ENCODE measurements at regions not wholly inside any gene's neighbourhood (a gene's known extent, or its start where the extent isn't known, plus 50 kb on each side); places are given as distances from the start of the nearest gene placed in this dataset.

GRCh38 chr9:97747201-97747965, 50.2 kb upstream of the XPA start:
- DNase-seq (ENCODE audit: low read depth), result no peak
- TF ChIP-seq CTCF (conservative IDR thresholded peaks at IDR 0.05; ENCODE audit: low read depth, low read length), result no peak
- no peak overlapping the region for H3K4me3 ChIP-seq (ENCODE audit: low read depth, low read length)

GRCh38 chr9:97748525-97748924, 51.4 kb upstream of the XPA start:
- DNase-seq (ENCODE audit: low read depth), result no peak
- no peak overlapping the region for H3K4me3 ChIP-seq (ENCODE audit: low read depth, low read length)
- TF ChIP-seq CTCF (conservative IDR thresholded peaks at IDR 0.05; ENCODE audit: low read depth, low read length), result no peak

- DNase-seq (ENCODE audit: low read depth), result no peak
- no peak overlapping the region for H3K4me3 ChIP-seq (ENCODE audit: low read depth, low read length)
- TF ChIP-seq CTCF (conservative IDR thresholded peaks at IDR 0.05; ENCODE audit: low read depth, low read length), result no peak
These were observed 52.8 kb upstream of the XPA start for GRCh38 chr9:97749928-97750327.

GRCh38 chr9:97751531-97751930, 54.4 kb upstream of the XPA start:
- no peak overlapping the region for H3K4me3 ChIP-seq (ENCODE audit: low read depth, low read length)
- DNase-seq (ENCODE audit: low read depth), result no peak
- no peak for TF ChIP-seq CTCF (conservative IDR thresholded peaks at IDR 0.05; ENCODE audit: low read depth, low read length)

GRCh38 chr9:97752274-97752673, 55.1 kb upstream of the XPA start:
- no peak for TF ChIP-seq CTCF (conservative IDR thresholded peaks at IDR 0.05; ENCODE audit: low read depth, low read length)
- DNase-seq (ENCODE audit: low read depth), result no peak
- no peak overlapping the region for H3K4me3 ChIP-seq (ENCODE audit: low read depth, low read length)

- TF ChIP-seq CTCF (conservative IDR thresholded peaks at IDR 0.05; ENCODE audit: low read depth, low read length), result no peak
- no peak overlapping the region for H3K4me3 ChIP-seq (ENCODE audit: low read depth, low read length)
- DNase-seq (ENCODE audit: low read depth), result no peak
These were observed 56.2 kb upstream of the XPA start for GRCh38 chr9:97753364-97753763.

- no peak overlapping the region for H3K4me3 ChIP-seq (ENCODE audit: low read depth, low read length)
- no peak for DNase-seq (ENCODE audit: low read depth)
- no peak for TF ChIP-seq CTCF (conservative IDR thresholded peaks at IDR 0.05; ENCODE audit: low read depth, low read length)
These were observed 56.8 kb upstream of the XPA start for GRCh38 chr9:97753975-97754374.
